ACHN (cell line): ENCODE measurements at regions not wholly inside any gene's neighbourhood (a gene's known extent, or its start where the extent isn't known, plus 50 kb on each side); places are given as distances from the start of the nearest gene placed in this dataset.

ENCODE experiments used
- DNase-seq: peaks from one replicate; pipeline ENCODE4 v3.0.0-alpha.2; 2015
- in situ Hi-C: cut with HindIII; loops from 2 replicates; pipeline ENCODE4 v1.10.0; 2017; ENCODE audit warnings: low sequenced_read_pairs, low pct_ligation_motif_present, low pct_unique_long_range_greater_than_20kb

DNA sequence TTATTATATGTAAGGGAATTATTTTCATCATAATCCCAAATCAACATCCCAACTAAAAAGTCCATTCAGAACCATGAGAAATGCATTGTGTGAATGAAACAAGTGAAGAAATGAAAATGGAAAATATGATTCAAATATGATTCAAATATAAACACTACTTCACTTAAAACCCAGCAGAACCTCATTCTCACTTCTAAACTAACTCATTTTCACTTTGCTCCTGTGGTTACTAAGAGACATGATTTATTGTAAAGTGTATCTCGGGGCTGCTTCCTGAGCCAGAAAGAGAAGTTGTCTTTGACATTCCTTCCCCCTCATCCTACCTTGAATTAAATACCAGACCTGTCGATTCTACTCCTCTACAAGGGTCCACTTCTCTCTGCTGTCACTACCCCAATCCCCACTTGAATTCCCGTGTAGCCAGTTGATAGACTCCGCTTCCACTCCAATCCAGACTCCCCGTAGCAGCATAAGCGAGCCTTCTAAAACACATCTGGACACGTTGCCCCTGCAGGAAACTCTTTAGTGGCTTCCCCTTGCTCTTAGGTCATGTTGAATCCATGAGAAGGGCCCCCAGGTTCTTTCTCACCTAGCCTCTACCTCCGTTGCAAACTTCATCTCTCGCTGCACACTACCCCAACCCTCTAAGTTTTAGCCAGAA lies 697.0 kb upstream of the ID2 start:
- no peak for DNase-seq
- in situ Hi-C loops = no loop called here

DNA sequence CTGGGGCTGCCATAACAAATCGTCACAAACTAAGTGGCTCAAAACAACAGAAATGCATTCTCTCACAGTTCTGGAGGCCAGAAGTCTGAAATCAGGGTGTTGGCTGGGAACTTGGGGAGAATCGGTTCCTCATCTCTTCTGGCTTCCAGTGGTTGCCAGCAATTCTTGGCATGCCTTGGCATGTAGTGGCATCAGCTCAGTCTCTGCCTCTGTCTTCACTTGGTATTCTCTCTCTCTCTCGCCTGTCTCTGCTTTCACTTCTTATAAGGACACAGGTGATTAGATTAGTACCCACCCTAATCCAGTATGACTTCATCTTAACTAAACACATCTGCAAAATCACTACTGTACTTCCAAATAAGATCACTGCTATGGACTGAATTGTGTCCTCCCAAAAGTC lies 695.4 kb upstream of the ID2 start:
- in situ Hi-C loops = no loop called here
- no peak for DNase-seq

DNA sequence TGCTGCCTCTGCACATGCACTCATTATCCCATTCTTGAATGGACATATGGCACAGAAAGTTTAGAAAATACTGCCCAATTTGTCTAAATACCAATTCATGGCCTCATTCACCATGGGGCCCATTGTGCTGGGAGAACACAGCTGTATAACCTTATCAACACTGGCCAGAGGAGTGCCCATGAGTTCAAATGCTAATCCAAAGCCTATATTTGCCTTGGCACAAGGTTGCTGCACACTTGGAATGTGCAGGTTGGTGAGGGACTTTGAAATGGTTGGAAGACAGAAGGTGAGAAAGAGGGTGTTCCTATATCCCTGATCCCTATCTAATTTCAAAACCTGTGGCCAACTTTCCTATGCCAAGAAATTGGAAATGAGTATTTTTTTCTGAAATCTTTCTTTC lies 693.9 kb upstream of the ID2 start:
- no peak for DNase-seq
- in situ Hi-C loops = no loop called here

DNA sequence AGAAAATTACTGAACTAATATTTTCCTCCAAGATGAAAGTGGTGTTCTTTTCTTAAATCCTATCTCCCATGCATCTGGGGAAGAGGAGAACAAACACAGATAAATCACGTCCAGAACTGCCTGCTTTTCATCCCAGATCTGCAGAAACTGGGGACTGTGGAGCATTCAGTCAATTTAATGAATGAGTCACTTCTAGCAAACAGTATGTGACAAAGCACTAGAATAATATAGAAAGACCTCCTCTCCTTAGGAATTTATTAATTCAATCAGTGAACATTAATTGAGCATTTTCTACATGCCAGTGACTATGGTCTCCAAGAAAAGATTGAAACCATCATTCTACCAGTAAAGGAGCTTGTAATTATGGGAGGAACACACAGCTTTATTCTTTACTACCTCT lies 693.4 kb upstream of the ID2 start:
- in situ Hi-C loops = no loop called here

DNA sequence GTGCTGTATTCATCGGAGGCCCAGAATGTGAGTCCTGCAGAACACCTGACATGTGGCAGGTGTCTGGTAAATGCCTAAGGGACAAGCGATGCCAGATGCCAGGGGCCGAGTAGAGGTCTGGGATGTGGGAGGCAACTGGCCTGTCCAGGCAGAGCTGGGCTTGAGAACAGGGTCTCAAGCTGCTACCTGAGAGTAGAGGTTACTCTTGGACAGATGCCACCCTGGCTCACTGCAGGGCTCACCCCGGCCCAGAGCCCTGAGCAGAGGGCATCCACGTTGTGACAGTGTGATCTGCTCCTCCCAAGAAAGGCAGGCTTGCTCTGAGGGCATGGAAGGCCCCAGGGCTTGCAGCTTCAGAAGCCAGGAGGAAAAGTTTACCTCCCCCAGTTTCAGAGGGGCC lies 692.0 kb upstream of the ID2 start:
- in situ Hi-C loops = no loop called here
- no peak for DNase-seq

More for the DNA sequence above, 693.4 kb upstream of the ID2 start:
- DNase-seq = no peak

DNA sequence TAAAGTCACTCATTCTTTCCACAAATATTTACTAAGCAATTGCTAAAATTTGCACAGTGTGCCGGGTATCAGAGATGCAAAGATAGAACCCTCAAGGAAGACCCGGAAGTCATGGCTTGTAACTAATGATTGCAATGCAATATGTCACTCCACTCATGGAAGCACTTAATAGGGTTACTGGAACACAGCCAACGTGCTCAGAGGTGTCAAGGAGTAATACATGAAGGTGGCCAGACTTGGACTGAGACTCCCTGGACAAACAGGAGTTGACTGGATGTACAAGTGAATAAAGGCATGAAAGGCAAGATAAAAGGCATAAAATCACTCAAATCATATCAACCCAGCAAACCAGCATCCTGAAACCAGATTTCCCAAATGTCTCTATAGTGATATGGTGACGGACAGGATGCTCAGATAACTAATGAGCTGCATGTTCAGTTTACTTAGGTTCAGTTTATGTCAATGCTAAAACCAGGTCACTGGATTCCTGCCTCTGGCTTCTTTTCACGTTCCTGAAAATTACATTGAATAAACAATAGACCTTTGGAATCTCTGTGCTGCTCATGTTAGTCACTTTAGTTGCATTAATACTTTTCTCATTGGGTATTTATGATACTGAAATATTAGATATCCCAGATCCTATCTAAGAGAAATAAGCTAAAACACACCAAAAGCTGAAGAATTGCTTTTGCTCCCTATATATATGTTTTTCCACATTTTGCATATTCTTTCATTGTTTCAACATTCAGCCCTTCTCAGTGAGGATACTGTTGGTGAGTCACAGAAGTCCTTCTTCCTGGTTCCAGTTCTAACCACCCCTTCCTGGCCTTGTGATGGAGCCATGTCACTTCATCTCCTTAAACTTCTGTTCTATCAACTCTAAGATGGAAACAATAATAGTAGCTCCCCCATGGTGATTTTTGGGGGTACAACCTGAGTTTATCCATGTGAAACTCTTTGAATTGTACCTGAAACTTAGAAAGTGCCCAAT lies 688.9 kb upstream of the ID2 start:
- in situ Hi-C loops = no loop called here
- no peak for DNase-seq

DNA sequence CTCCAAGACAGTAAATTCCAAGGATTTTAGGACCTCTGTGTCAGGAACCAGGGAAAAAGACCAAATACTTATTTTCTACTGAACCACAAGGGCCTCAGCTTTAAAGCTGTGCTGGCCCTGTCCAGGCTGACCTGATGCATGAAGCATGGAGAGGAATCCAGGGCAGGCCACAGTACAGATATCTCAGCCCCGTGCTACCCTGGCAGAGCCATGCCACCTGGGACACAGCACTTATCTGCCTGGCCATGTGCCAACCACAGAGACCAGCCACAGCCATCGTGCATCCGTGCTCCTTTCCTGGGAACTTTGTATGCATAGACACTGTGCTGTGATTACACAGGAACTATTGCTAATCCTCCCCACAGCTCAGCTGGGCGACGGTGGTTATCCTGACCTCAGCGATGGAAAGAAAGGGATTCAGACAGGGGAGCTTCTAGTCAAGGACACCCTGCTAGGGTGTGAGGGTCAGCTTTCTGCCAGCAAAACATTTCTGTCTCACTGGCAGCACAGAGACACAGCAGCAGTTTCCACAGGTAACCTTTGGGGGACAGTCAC lies 687.4 kb upstream of the ID2 start:
- DNase-seq = no peak
- in situ Hi-C loops = no loop called here

DNA sequence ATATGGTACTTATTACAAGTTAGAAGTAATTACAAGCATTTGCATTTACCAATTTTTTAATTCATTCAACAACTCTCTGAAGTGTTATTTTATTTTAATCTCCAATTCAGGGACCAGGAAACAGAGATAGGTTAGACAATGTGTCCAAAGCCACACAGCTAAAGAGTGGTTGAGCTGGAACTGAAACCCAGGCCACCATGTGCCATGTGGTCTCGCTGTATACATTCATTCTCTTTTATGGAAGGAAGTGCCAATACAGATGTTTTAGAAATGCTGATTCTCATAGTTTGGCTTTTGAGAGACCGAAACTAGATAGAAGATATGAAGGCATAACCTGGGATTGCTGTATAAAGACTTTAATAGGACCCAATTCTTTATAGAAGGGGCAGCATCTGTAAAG lies 684.6 kb upstream of the ID2 start:
- in situ Hi-C loops = no loop called here
- DNase-seq = no peak

DNA sequence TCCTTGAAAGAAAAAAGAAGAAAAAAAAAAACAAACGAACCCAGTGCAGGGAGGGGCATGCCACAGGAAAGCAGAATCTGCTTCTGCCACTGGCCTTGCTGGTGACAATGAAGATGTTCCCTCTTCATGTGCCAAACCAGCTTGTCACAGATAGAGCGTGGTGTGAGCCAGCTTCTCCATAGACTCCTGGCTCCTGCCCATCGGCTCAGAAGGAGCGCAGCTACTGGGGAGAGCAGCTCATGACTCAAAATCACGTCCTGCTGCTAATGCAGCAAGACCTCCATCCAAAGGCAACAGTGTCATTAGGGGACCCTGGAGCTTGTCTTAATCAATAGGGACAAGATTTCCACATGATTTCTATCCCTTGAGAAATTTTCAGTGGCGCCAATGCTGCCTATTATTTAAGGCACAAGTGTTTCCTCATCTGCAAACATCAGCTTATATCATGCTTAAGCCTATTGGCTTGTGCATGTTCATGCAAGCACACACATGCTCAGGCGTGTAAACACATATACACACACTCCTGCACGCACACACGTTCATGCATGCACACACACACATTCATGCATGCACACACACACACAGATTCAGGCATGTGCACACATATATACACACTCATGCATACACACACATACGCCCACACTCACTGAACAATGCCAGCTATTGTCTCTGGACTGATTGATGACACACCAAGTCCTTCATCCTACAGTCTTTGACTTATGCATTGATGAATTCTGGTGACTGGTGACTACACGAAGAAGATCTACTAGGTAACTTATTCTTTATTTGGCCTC lies 682.0 kb upstream of the ID2 start:
- no peak for DNase-seq
- in situ Hi-C loops = no loop called here

DNA sequence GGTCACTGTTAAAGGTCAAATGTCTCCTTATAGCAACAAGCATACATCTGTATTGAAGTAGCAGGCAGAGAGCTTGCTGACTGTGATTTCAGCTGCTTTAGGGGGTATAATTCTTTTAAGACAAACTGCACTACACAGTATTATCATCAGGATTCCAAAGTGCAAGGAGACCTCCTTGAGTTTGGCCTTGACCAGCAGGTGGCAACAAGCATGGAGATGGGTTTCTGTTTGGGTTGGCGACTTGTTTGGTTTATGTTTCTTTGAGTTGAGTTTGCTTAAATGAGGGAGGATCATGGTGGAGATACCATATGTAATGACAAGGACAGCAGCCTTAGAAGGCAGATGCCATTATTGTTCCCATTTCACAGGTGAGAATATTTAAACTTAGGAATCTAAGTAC lies 681.0 kb upstream of the ID2 start:
- in situ Hi-C loops = no loop called here
- peak; percentile 26 for DNase-seq

DNA sequence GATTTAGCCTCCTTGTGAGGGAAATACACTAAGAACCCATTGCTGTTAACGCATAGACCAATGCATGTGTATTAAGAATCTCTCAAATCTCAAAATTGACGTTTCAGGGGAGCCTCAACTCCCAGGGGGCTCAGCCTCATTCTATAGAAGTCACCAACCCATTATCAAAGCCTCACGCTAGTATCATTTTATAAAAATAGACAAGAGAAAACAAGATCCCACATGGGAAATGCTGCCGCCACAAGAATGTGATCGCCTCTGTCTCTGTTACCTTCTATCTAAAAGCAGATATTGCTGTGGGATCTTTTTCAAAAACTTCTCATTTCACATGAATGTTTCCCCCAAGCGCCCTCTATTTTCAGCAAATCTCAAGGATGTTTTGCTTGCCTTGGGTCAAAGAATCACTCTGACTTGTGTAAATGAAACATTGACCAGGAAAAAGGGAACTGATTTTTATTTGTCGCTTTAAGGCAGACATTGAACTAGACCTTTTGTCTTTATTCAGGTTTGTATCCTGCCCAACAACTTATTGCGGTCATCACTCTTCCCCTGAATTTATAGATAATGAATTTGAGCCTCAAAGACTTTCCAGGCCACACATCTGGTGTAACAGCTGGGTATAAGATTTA lies 679.0 kb upstream of the ID2 start:
- in situ Hi-C loops = no loop called here

DNA sequence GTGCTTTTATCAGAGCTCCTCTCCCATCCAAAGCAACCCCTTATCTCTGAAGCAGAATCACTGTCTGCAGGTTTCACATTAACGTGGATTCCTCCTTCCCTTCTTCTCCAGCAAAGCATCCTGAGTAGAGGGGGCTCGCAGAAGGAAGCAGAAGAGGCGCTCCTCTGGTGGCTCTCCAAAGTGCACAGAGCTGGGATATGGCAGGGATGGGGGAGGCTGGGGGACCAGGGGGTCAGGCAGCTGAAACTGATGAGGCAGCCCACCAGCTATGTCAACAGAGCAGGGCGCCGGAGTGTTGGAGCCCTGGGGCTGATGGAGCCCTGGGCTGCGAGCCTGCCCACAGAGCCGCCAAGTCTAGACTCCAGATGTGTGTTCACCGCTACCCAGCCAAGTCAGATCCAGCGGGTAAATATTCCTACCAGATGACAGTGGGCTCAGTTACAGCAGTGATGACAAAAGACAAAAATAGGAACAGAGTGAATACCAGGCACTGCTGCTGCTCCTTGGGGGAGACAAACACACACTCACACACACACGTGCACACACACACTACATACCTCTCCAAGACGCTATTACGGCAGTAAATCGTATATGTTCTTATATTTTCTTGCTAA lies 678.3 kb upstream of the ID2 start:
- in situ Hi-C loops = no loop called here
- no peak for DNase-seq

More for the DNA sequence above, 679.0 kb upstream of the ID2 start:
- no peak for DNase-seq

DNA sequence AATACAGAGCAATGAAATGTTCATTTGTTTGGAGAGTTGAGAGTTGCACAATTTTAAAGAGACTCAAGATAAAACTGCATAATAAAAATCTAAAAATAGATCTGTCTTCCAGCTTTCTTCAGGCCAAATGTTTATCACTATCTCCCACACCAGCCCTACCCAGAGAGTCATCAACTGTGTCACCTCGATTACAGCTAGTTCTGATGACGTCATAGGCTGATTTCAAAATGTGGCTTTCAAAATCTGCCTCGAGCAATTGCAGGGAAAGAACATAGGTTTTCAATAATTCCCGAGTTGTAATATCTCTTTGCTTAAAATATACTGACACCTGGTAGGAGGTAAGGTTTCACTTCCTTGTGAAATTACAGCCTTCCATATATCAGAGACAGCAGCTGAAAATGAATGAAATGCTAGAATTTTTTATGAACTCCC lies 677.6 kb upstream of the ID2 start:
- no peak for DNase-seq
- in situ Hi-C loops = no loop called here

DNA sequence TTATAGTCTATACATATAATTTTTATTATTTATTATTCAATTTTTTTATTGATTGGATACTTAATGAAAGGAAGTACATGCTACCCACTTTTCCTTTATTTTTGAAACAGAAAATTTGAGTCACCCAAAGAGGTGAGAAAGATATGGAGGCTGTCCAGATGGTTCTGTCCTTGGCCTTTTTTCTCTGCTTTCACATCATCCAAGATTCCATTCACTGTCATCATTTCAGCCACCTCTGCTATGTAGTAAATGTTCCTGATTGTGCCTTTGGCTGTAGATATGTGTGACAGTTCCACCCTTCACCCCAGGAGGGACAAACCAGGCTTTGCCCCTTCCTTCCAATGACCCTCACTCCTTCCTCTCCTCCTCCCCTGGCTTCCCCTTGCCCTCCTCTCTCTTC lies 675.7 kb upstream of the ID2 start:
- DNase-seq = no peak
- in situ Hi-C loops = no loop called here

DNA sequence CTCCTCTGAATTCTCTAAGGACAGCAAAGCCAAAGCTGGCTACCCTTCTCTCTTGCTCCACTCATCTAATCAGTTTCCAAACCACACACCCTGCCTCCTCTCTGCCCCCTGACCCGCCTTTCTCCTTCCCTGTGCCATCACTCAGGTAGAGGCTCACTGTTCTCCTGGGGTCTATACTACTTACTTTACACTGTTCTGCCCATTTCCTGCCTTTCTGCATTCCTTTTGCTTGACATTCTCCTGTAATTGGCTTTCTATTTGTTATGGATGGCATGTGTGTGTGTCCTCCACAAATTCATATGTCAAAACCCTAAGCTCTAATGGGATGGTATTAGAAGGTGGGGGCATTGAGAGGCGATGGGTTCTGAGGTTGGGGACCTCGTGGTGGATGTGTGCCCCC lies 675.2 kb upstream of the ID2 start:
- in situ Hi-C loops = no loop called here
- no peak for DNase-seq

DNA sequence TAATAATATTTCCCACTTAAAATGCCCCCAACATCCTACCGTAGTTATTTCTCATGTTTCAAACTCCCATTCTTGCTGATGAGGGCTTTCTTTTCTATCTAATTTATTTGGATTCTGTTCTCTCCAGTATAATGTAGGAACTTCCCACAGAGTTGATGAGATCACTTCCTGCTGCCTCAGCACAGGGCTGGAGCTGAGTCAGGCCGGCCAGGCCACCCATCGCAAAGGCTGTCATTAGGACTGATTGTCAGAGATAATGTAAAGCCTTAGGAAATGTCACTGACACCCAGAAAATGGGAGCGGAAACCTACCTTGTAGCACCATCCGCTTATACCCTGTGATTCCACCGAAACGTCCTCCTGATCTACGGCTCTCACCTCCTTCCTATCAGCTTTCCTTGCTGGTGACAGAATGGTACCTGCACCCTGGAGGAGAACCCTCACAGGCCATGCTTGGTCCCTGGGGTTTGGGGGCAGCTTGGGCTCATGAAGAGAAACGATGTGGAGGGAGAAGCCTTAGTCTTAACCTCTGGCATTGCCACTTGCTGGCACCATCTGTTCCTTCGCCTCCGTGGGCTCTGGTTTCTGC lies 672.8 kb upstream of the ID2 start:
- in situ Hi-C loops = no loop called here

DNA sequence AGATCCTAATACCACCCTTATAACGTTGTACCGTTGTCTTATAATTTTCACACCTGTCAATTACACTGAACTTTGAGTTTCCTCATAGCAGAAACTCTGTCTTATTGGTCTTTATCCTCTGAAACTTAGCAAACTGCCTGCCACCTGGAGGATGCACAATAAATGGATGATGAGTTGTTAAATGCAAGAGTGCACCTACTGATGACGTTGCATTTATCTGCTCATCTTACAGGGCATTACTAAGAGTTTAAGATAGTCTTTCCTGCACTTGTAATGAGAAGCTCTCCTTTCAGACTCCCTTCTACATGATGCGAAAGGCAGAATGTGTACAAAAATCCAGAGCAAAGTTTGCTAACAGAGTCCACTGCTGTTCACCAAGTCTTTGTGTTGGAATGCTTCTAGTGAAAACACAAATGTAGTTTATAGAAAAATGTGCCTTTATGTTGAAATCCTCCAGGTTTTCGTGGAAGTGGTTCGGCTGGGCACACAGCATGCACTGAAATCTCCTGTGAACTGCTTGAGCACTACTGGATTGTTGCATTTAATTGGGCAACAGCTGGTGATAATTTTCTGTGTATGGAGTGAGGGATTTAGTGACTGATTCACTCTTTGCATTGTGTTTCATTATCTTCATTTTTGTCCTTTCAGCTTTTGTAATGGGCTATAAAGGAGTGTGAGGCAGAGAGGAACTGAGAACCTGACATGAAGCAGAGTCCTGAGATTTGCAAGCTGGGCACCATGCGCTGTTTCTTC lies 665.8 kb upstream of the ID2 start:
- in situ Hi-C loops = no loop called here
- no peak for DNase-seq

More for the DNA sequence above, 672.8 kb upstream of the ID2 start:
- DNase-seq = no peak
